ENCODE measurements at regions not wholly inside any gene's neighbourhood (a gene's known extent, or its start where the extent isn't known, plus 50 kb on each side); places are given as distances from the start of the nearest gene placed in this dataset.
A peak's percentile ranks its signal among the peaks of the same experiment; 100 is the strongest.

DNA sequence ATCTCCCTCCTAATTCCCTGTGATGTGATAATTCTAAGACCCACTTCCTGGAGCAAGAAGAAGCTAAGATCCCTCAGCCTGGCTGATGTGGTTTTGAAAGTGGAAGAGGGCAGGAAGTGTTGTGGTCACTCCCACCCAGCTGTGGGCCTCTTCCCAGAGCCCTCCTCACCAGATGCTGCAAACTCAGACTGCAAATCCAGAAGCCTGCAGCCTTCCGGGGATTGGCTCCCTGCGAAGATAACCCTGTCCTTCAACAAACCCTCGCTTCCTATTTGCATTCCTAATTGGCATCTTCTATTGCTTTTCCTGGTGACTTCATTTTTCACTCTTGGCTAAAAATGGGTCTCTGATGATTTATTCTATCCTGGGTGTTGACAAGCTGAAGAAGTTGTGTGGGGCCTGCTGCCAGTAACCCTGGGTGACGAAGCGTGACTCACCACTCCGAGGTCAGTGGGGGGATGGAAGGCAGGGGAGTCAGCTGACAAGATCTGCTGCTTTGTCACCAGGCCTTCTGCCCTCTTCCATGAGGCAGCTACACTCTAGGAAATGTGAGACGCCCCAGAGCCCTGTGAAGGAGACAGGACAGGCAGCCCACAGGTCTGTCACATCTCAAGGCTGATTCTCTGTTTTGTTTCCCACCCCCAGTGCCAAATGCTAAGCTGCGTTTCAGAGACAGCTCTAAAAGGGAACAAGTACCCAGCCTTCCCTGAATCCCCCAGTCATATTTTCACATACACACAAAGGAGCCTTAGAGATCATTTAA is 99.7 kb upstream of the LIPC start (continued):
- TF ChIP-seq STAT1 (conservative IDR thresholded peaks at IDR 0.05): no peak
- TF ChIP-seq SP1 (IDR thresholded peaks at IDR 0.05; ENCODE audit: low read depth, low read length): peak; percentile 66
- peak; percentile 51 for TF ChIP-seq YY1 (IDR thresholded peaks at IDR 0.05; ENCODE audit: low read depth, low read length)
- peak; percentile 48; the same call in 1 of the 2 replicates for TF ChIP-seq TARDBP (IDR thresholded peaks at IDR 0.05; ENCODE audit: borderline replicate concordance)
- TF ChIP-seq SRF (IDR thresholded peaks at IDR 0.05; ENCODE audit: low read depth in 2 of 2, low read length in 2 of 2): no peak
- no peak for TF ChIP-seq ZBTB40 (IDR thresholded peaks at IDR 0.05; ENCODE audit: borderline replicate concordance)
- TF ChIP-seq HCFC1 (IDR thresholded peaks at IDR 0.05; ENCODE audit: low read length): no peak
- TF ChIP-seq, protein P1, sequence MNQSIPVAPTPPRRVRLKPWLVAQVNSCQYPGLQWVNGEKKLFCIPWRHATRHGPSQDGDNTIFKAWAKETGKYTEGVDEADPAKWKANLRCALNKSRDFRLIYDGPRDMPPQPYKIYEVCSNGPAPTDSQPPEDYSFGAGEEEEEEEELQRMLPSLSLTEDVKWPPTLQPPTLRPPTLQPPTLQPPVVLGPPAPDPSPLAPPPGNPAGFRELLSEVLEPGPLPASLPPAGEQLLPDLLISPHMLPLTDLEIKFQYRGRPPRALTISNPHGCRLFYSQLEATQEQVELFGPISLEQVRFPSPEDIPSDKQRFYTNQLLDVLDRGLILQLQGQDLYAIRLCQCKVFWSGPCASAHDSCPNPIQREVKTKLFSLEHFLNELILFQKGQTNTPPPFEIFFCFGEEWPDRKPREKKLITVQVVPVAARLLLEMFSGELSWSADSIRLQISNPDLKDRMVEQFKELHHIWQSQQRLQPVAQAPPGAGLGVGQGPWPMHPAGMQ (IDR thresholded peaks at IDR 0.05; ENCODE audit: borderline replicate concordance): no peak
- TF ChIP-seq CREM (IDR thresholded peaks at IDR 0.05; ENCODE audit: low read depth): peak; percentile 64
- peak; percentile 56 for TF ChIP-seq MLLT1 (IDR thresholded peaks at IDR 0.05)
- TF ChIP-seq NR2C2 (IDR thresholded peaks at IDR 0.05; ENCODE audit: borderline replicate concordance, control insufficient read depth, insufficient read length, low read depth): no peak
- TF ChIP-seq NBN (IDR thresholded peaks at IDR 0.05): peak; percentile 83; the same call in 1 of the 2 replicates
- TF ChIP-seq ASH2L (IDR thresholded peaks at IDR 0.05; ENCODE audit: borderline replicate concordance, low read depth): no peak
- no peak for TF ChIP-seq BRCA1 (IDR thresholded peaks at IDR 0.05; ENCODE audit: low read depth, low read length)
- no peak for TF ChIP-seq RELA (IDR thresholded peaks at IDR 0.05; ENCODE audit: borderline replicate concordance, partially characterized antibody)
- TF ChIP-seq GATAD2B (conservative IDR thresholded peaks at IDR 0.05; ENCODE audit: low read depth): peak; percentile 74
- TF ChIP-seq PBX3 (IDR thresholded peaks at IDR 0.05; ENCODE audit: insufficient replicate concordance, low read depth, low read length): peak; percentile 77
- peak; percentile 97 to 98 for TF ChIP-seq IKZF2 (IDR thresholded peaks at IDR 0.05)
- TF ChIP-seq MEF2B (IDR thresholded peaks at IDR 0.05; ENCODE audit: partially characterized antibody, poor library complexity, severe bottlenecking): peak; percentile 92
- TF ChIP-seq POU2F2 (IDR thresholded peaks at IDR 0.05; ENCODE audit: borderline replicate concordance, low read depth, low read length): 0 out of 3 replicates have a peak, but pooled peaks have one; percentile 46
